Gastroesophageal sphincter (tissue), 3 donors: ENCODE measurements at regions not wholly inside any gene's neighbourhood (a gene's known extent, or its start where the extent isn't known, plus 50 kb on each side); places are given as distances from the start of the nearest gene placed in this dataset.
"Not testable (repeated sequence)": the region's sequence is repeated elsewhere in the genome, so short reads cannot be mapped to it uniquely, and the experiment has no call there.

Experiments
- CTCF ChIP-seq, 4 experiments: fragments of 200-600 bp in 2 of 4; fragments of 450-650 bp in 2 of 4; sonication (generic) in 1 of 4; IDR thresholded peaks; one replicate each; pipeline ENCODE4 v1.5.1; 2017 to 2019; ENCODE audit warnings: antibody characterized with exemption in 4 of 4, mild to moderate bottlenecking in 2 of 4, moderate library complexity in 2 of 4
- EP300 ChIP-seq: sonication (generic); formaldehyde crosslinking; IDR thresholded peaks from one replicate; pipeline ENCODE4 v1.6.1; 2017; ENCODE audit warnings: antibody characterized with exemption, mild to moderate bottlenecking
- POLR2AphosphoS5 ChIP-seq: sonication (generic); formaldehyde crosslinking; IDR thresholded peaks from one replicate; pipeline ENCODE4 v1.6.1; 2017; ENCODE audit warnings: antibody characterized with exemption

- TF ChIP-seq POLR2AphosphoS5; CTCF (IDR thresholded peaks at IDR 0.05); EP300: not testable (repeated sequence)
Observed at GRCh38 chr6:16039892-16040627, 88.8 kb upstream of the MYLIP start.
